Psoas muscle (tissue), 7 donors: ENCODE measurements at regions not wholly inside any gene's neighbourhood (a gene's known extent, or its start where the extent isn't known, plus 50 kb on each side); places are given as distances from the start of the nearest gene placed in this dataset.

Experiments
- ATAC-seq, 4 donors: fragments of 200-7000 bp; cut with Tn5 transposase; one replicate each; pipeline ENCODE4 v1.9.1; 2020; ENCODE audit warnings: moderate library complexity in 3 of 4, mild to moderate bottlenecking in 2 of 4
- DNase-seq, 2 donors: peaks; one replicate each; pipeline ENCODE4 v3.0.0-alpha.2; 2020
- H3K27ac ChIP-seq: fragments of 200-600 bp; one replicate; pipeline ENCODE4 v1.8.0; 2022
- H3K27me3 ChIP-seq, 3 donors: fragments of 200-600 bp in 1 of 3; one replicate each; pipeline versions ENCODE4 v1.6.1 to v1.8.0; 2013 to 2022; ENCODE audit warnings: low read length in 2 of 3, mild to moderate bottlenecking in 2 of 3, moderate library complexity in 1 of 3; ENCODE audit not compliant: insufficient read depth in 3 of 3
- H3K36me3 ChIP-seq, 2 donors: fragments of 200-600 bp in 1 of 2; one replicate each; pipeline versions ENCODE4 v1.6.1 to v1.8.0; 2013 to 2022; ENCODE audit warnings: low read depth in 1 of 2, mild to moderate bottlenecking in 1 of 2, moderate library complexity in 1 of 2; ENCODE audit not compliant: insufficient read depth in 1 of 2
- H3K4me1 ChIP-seq: fragments of 200-600 bp; one replicate; pipeline ENCODE4 v1.8.0; 2022
- H3K4me3 ChIP-seq: fragments of 200-600 bp; one replicate; pipeline ENCODE4 v1.8.0; 2022; ENCODE audit warnings: mild to moderate bottlenecking
- H3K9me3 ChIP-seq: fragments of 200-600 bp; one replicate; pipeline ENCODE4 v1.8.0; 2022
- CTCF ChIP-seq: fragments of 200-600 bp; IDR thresholded peaks from one replicate; pipeline ENCODE4 v1.8.0; 2022; ENCODE audit warnings: antibody characterized with exemption
- WGBS, 3 donors: extraction: QIAGEN DNeasy Blood & Tissue Kit; methylation state at CpG; one replicate each; pipeline versions ENCODE4 v1.1.6 to v1.1.7; 2013; 5-methylcytosine and 5-hydroxymethylcytosine counted together
- intact Hi-C, 2 donors: fragments of 100-400 bp; cut with DNase I; formaldehyde crosslinking; loops; one replicate each; pipeline versions ENCODE4 v1.11.0 to v1.14.2; 2022
- donor health status: healthy with polysubstance abuse.
- donor health status: DM: no; HTN: no; CAD: no; lungs with moderate emphysema.
- donor health status: Bipolar disorder and iron deficiency.
- donor health status: healthy.
- donor health status: DM: yes; HTN: yes; CAD: no.
- donor health status: DM: no; HTN: no; CAD: no.
- donor health status: DM: yes; HTN: yes; CAD: no.

GRCh38 chr10:80896959-80897358 is 359.3 kb downstream of the SH2D4B start:
- no peak overlapping the region for H3K27ac ChIP-seq
- no peaks in the 10 kb centered on the region for H3K4me1 ChIP-seq
- no peaks in the 10 kb centered on the region for H3K27me3 ChIP-seq
- intact Hi-C loops, result no loop called here
- no peak overlapping the region for H3K4me3 ChIP-seq
- no peak for ATAC-seq
- no peak for TF ChIP-seq CTCF
- no peaks in the 10 kb centered on the region for H3K36me3 ChIP-seq
- WGBS, 3 donors, result 78 to 81% (median 79%) methylated on average over 7 of the region's 7 CpGs
- no peak for DNase-seq
- no peaks in the 10 kb centered on the region for H3K9me3 ChIP-seq

GRCh38 chr10:80900661-80901060 is 363.0 kb downstream of the SH2D4B start:
- no peak for DNase-seq
- intact Hi-C loops, result no loop called here
- ATAC-seq, result no peak
- no peak for TF ChIP-seq CTCF
- H3K36me3 ChIP-seq, result no peaks in the 10 kb centered on the region
- H3K9me3 ChIP-seq, result no peaks in the 10 kb centered on the region
- WGBS, 3 donors, result 75 to 80% (median 79%) methylated on average over 1 of the region's 1 CpG
- H3K27me3 ChIP-seq, result no peaks in the 10 kb centered on the region
- no peaks in the 10 kb centered on the region for H3K4me1 ChIP-seq
- no peak overlapping the region for H3K4me3 ChIP-seq
- H3K27ac ChIP-seq, result no peak overlapping the region

- Histone ChIP-seq H3K36me3 (no peaks in the 10 kb centered on the region), H3K27ac (no peak overlapping the region), H3K27me3 (no peaks in the 10 kb centered on the region), H3K4me1 (no peaks in the 10 kb centered on the region), H3K9me3 (no peaks in the 10 kb centered on the region), H3K4me3 (no peak overlapping the region)
- TF ChIP-seq CTCF, result no peak
- WGBS, 3 donors, result 27 to 37% (median 31%) methylated on average over 6 of the region's 6 CpGs
- DNase-seq, result no peak
- no peak for ATAC-seq
- intact Hi-C loops, result no loop called here
These were observed 370.9 kb downstream of the SH2D4B start for GRCh38 chr10:80908611-80909010.

GRCh38 chr10:80909254-80909653 is 371.6 kb downstream of the SH2D4B start:
- WGBS, 3 donors, result 36 to 53% (median 38%) methylated on average over 5 of the region's 5 CpGs
- no peaks in the 10 kb centered on the region for H3K9me3 ChIP-seq
- no peaks in the 10 kb centered on the region for H3K4me1 ChIP-seq
- no peak overlapping the region for H3K4me3 ChIP-seq
- H3K27ac ChIP-seq, result no peak overlapping the region
- ATAC-seq (no peak), DNase-seq (no peak)
- H3K27me3 ChIP-seq, result no peaks in the 10 kb centered on the region
- TF ChIP-seq CTCF, result no peak
- intact Hi-C loops, result no loop called here
- H3K36me3 ChIP-seq, result no peaks in the 10 kb centered on the region

GRCh38 chr10:80917636-80918035 is 379.9 kb downstream of the SH2D4B start:
- no peak for DNase-seq
- no peak overlapping the region for H3K27ac ChIP-seq
- no peaks in the 10 kb centered on the region for H3K9me3 ChIP-seq
- intact Hi-C loops, result no loop called here
- H3K4me1 ChIP-seq, result no peaks in the 10 kb centered on the region
- 37 to 49% (median 38%) methylated on average over 5 of the region's 5 CpGs for WGBS, 3 donors
- H3K27me3 ChIP-seq, result no peaks in the 10 kb centered on the region
- no peaks in the 10 kb centered on the region for H3K36me3 ChIP-seq
- no peak for TF ChIP-seq CTCF
- no peak for ATAC-seq
- H3K4me3 ChIP-seq, result no peak overlapping the region
